HTR-8/SVneo (cell line): ENCODE measurements at regions not wholly inside any gene's neighbourhood (a gene's known extent, or its start where the extent isn't known, plus 50 kb on each side); places are given as distances from the start of the nearest gene placed in this dataset.

ENCODE experiments used
- DNase-seq: peaks from one replicate; pipeline ENCODE4 v3.0.0; 2011; ENCODE audit warnings: low spot score, mixed read lengths; ENCODE audit not compliant: insufficient read length
- FAIRE-seq: peaks from 2 replicates; lab custom pipeline; 2011; peaks lifted over from hg19 to GRCh38; lab: Jason Lieb, UNC

- no peak for DNase-seq
- FAIRE-seq, result no peak
Measured at GRCh38 chr3:43159131-43159875, 53.4 kb upstream of the POMGNT2 start.

DNA sequence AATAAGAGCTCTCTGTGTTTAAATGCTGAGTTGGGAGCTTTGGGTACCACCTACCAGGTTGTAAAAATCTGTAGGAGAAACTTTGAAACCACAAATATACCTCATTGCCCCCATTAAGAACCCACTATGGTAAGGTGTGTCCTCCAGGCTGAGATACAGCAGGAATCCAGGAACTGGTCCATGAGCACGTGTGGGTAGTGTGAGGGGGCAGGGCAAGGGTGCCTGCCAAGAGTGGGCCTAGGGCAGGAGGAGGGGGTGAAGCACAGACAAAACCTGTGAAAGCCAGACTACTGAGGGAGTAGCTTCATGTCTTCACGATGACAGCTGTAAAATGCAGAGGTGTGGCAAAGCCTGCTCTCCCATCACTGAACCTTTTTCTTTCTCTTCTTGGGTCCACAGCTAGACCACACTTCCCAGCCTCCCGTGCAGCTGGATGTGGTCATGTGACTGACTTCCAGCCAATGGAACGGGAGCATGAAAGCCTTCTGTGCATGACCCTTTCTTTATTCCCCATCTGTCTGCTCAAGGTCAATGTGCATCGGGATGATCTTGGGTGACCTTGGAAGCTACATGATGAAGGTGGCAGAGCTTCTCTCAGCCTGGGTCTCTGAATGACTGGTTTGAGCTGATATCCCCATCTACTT, 51.1 kb upstream of the POMGNT2 start:
- no peak for FAIRE-seq

DNA sequence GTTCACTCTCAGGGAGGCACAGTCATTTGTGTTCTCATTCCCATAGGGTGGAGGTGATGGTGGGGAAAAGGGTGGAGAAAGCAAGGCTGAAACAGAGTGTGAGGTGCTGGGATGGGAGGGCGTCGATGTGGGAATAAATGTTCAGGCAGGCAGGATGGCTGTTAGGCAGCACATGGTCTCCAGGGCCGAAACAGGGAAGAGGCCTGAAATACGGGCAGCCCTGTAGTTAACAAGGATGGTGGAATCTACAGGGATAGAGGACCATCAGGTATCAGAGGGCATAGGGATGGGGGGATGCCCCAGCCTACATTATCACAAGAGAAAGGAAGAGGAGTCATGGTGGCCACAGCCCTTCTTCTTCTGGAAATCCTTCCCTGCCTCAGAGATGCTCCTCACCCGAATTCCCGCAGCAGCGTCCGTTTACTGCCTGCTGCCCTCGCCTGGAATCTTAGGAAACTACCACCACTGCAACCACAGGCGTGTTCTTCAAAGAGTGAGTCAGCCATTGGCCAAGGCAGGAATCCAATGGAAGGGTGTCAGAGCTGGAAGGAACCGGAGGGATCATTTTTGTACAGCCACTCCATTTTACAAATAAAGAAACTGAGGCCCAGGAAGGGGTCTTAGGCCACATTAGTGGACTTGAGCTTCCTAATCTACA, 49.7 kb upstream of the POMGNT2 start:
- FAIRE-seq (peak; percentile 63), DNase-seq (peak; percentile 71)

More for the DNA sequence above, 51.1 kb upstream of the POMGNT2 start:
- no peak for DNase-seq
